Stimulated activated CD4-positive, alpha-beta T cell treated with anti-CD3 and anti-CD28 coated beads, Interleukin-2, amount 100 ng/mL, for 24 hours (primary cell): ENCODE measurements at regions not wholly inside any gene's neighbourhood (a gene's known extent, or its start where the extent isn't known, plus 50 kb on each side); places are given as distances from the start of the nearest gene placed in this dataset.

Experiments used
- DNase-seq, 2 donors: peaks; one replicate each; pipeline ENCODE4 v3.0.0-alpha.2; 2020

DNA sequence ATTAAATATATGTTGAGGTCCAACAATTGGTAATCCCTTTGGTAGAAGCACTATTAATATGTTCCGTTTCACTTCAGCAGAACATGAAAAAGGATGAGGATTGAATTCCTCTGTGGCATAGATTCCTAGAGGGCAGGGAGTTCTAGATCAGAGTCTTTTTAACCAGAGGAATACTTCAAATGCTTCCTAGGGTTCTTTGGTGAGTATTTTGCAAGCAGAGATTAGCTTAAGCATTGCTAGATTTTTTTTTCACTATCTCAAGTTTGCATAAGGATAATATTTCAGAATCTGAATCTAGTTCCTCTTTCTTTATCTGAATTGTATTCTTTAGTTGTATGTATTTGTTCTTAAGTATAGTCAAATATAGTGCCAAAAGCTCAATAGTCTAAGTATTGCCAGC lies 116.6 kb upstream of the ADAMTSL1 start:
- DNase-seq, result no peak

GRCh38 chr9:18358325-18358724 lies 115.6 kb upstream of the ADAMTSL1 start:
- no peak for DNase-seq

DNA sequence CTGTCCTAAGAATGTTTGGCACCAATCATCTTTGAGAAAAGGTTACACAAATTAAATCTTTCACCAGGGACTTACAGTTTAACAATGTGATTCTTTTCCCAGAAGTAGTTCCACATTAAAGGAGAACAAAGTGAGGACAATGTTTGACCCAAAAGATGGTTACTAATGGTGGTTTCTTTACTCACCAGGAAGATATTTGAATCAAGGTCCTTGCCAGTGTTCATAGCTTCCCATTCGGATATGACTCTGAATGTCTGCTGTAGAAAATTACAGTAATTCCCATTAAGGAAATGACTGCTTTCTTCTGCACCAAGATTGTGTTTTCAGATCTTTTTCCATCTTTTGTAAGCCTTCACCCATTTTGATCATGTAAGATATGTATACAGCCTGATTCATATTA lies 114.6 kb upstream of the ADAMTSL1 start:
- DNase-seq, result no peak

- no peak for DNase-seq
These were observed 113.9 kb upstream of the ADAMTSL1 start for GRCh38 chr9:18360005-18360404.

GRCh38 chr9:18361646-18362045 lies 112.3 kb upstream of the ADAMTSL1 start:
- DNase-seq, result no peak

- DNase-seq, result no peak
These were observed 111.8 kb upstream of the ADAMTSL1 start for GRCh38 chr9:18362166-18362565.

DNA sequence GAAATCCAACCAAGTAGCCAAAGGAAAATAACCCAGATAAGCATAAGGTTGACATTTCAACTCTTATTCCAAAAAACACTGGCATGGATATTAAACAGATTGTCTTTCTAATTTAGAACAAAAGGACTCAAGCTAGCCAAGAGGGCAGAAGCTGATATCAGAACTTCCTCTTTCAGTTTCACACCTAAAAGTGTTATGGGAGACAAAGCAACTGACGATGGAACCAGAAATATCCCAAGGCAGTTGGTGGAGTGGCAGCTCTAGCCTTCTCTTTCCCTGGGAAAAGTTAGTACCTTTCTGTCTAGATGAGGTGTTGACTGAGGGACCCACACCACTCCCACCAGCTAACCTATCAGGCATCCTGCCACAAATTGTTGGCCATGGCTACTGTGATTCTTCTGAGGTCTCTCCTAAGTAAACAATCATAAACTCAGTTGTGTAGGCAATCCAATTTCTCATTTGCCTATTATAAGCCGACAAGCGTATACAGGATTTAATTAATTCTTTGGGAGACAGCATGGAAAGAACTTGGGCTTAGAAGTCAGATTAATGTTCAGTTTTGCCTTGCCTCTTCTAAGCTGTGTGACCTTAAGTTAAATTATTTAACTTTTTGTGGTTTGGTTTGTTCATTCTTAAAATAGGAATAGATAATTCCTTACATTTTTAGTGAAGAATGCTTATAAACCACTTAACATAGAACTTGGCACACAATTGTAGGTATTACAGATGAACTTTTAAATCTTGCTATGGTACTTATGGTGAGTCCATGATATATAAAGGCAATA lies 110.9 kb upstream of the ADAMTSL1 start:
- no peak for DNase-seq

DNA sequence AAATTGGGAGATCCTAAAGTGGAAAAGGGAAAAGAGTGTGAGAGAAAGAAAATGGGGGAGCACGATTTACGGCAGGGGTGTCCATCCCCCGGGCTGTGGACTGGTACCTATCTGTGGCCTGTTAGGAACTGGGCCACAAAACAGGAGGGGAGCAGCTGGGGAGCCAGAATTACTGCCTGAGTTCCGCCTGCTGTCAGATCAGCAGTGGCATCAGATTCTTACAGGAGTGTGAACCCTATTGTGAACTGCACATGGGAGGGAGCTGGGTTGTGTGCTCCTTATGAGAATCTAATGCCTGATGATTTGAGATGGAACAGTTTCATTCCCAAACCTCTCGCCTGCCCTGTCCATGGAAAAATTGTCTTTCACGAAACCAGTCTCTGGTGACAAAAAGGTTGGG lies 108.3 kb upstream of the ADAMTSL1 start:
- DNase-seq, result no peak

- no peak for DNase-seq
These were observed 107.8 kb upstream of the ADAMTSL1 start for GRCh38 chr9:18366184-18366583.

- DNase-seq, result no peak
These were observed 105.7 kb upstream of the ADAMTSL1 start for GRCh38 chr9:18368206-18368605.

DNA sequence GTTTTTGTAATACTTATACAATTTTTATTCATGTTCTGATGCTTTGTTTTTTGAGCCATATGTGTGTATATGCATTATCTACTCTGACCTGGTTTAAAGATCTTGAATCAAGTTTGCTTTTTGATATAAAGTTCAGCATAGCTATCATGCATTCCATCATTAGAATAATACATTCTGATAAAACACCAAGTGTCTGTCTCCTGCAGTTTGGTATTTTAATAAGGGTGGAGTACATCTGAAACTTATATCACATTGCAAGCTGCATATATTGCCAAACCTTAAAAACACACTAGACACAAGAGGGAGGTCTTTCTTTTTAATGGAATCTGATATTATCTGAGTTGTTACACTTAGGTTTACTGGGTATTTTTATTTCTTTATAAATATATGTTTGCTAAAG lies 102.8 kb upstream of the ADAMTSL1 start:
- no peak for DNase-seq

DNA sequence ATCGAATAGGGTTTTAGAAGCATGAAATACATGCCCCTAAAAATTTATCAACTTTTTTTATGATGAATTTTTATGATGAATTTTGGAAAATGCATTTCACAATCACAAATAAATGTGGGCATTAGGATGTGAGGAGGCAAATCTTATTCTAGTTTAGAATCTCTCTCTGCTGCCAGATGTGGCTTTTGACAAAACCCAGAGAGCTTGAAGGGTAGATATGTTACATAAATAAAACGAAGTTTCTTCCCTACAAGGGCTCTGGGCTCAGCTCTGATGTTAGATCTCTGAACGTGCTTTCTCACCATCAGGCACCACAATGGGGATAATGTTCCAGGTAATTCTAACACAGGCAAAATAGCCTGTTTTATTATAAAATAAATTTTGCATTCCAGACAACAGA lies 102.3 kb upstream of the ADAMTSL1 start:
- no peak for DNase-seq

DNA sequence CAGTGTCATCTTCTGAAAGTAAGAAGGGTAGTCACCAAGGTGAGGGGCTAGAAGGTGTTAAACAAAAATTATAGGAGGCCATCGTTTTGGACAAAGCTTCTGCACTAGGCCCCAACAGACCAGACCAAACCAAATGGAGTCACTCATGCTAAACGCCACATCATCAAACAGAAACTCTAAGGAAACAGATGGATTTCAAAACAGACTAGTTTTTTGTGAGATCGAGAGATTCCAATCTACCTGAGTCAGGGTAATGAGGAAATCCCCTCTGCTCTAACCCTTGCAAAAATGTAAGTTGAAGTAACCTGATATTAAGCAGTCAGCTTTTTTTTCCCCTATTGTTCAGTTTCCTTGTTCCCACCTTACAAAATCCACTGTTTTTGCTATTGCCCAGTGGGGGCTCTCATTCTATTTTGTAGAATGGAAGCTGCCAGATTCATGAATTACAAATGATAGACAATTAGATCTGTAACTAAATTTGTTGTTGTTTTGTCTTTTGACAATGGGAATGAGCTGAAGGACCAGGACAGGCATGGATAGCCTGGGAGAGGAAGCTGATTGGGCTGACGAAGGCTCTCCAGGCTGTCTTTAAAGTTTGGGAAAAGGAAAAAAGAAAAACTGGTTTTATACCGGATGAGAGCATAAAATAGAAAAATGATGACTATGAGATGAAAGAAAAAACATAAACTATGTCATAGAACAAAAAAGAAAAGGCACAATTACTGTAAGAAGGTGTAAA lies 94.7 kb upstream of the ADAMTSL1 start:
- DNase-seq, result no peak

DNA sequence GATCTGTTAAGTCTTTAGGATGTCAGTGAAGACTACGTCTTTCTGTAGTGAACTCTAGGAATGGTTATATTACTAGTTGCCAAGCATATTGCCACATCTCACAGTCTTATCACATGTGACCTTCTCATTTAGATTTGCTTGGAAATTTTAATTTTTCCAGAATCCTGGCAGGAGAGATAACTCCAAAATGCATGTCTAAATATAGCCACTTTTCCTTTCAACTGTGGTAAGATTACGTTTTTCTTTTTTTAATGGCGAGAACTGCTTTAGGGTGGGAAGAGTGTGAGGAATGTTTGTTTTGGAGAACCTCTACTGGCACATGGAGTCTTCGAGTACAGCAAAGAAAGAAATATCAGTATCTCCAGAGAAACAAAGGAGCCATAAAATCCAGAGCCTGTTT lies 91.7 kb upstream of the ADAMTSL1 start:
- DNase-seq, result no peak

DNA sequence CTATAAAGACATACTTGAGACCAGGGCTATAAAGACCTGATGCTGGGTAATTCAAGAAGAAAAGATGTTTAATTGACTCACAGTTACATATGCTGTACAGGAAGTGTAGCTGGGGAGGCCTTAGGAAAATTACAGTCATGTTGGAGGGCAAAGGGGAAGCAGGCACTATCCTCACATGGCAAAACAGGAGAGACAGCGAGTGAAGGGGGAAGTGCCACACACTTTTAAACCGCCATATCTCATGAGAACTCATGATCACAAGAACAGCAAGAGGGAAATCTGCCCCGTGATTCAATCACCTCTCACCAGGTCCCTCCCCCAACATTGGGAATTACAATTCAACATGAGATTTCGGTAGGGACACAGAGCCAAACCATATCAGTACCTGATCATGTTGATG lies 89.9 kb upstream of the ADAMTSL1 start:
- no peak for DNase-seq

GRCh38 chr9:18385696-18386490 lies 88.1 kb upstream of the ADAMTSL1 start:
- DNase-seq, result no peak

GRCh38 chr9:18390393-18390792 lies 83.6 kb upstream of the ADAMTSL1 start:
- DNase-seq, result no peak

- no peak for DNase-seq
These were observed 80.4 kb upstream of the ADAMTSL1 start for GRCh38 chr9:18393340-18394130.

DNA sequence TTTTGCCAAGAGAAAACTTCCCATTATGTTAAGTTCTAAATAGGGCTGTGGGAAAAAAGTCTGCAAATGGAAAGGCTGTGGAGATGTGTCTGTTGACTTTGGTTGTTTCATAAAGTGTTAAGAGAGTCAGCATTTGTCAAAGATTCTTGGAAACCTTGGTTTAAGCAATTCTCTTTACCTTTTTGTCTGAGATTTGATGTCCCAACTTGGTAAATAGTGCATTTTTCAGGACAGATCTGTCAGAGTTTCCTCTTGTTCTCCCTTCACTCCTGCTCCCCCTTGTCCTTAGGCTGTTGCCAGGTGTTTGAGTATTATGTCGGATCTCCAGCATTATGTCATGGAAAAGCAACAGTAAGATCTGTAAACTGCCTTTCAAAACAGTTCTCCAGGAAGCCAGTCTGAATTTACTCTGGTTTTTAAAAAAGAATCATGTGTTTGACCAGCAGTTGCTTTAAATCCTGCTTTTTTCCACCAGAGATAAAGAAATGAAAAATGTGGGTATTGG lies 79.1 kb upstream of the ADAMTSL1 start:
- DNase-seq, result no peak

DNA sequence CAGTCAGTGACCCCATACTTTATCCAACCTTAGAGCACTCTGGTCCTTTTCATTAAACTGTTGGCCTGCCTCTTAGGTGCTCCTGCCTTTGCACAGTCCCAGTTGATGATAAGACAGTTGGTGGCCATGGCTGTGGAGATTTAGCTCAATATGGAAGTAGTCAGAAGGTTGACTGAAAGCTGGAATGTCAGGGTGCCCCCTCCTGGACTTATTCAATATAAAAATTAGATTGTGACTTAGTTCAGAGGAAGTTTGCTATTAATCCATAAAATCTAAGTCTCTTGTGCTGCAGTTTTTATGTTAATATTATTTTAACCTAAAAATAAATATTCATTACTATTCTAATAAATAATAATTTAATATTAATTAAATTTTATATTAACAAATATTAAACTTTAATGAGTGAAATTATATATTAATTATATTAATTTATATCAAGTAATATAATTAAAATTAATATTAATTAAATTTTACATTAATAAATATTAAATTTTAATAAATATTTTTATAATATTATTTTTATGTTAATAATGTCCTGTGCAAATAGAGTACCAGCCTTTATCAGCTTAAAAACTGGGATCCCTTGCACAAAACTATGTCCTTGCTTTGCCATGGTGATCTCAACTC lies 77.7 kb upstream of the ADAMTSL1 start:
- no peak for DNase-seq

DNA sequence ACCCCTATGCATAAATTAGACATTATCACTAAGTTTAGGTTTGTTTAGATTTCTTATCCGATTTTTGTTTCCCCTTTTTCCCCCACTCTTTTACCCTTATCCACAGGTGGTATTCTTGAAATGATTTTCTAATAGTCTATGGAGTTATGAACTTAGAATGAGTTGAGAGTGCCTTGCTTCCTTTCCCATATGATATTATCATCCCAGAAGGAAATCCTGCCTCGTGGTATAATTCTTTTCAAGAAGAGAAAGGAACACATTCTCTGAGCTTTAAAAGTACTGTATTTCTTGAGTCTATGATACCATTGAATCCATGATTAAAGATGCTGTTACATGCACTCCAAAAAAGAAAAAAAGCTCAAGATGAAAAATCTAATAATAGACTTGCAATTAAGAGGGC lies 76.9 kb upstream of the ADAMTSL1 start:
- no peak for DNase-seq

- DNase-seq, result no peak
These were observed 75.9 kb upstream of the ADAMTSL1 start for GRCh38 chr9:18398038-18398437.
